Subcutaneous abdominal adipose tissue (tissue), 5 donors: ENCODE measurements at regions not wholly inside any gene's neighbourhood (a gene's known extent, or its start where the extent isn't known, plus 50 kb on each side); places are given as distances from the start of the nearest gene placed in this dataset.

Experiments used
- H3K27ac ChIP-seq: one replicate; pipeline ENCODE4 v1.7.0; 2013; ENCODE audit warnings: low read depth, mild to moderate bottlenecking, inconsistent platforms, low read length, moderate library complexity
- H3K27me3 ChIP-seq, 5 donors: one replicate each; pipeline ENCODE4 v1.7.0; 2013; ENCODE audit warnings: low read length in 5 of 5, inconsistent platforms in 1 of 5; ENCODE audit not compliant: control insufficient read depth in 5 of 5, insufficient read depth in 4 of 5
- H3K36me3 ChIP-seq, 5 donors: one replicate each; pipeline ENCODE4 v1.7.0; 2013; ENCODE audit warnings: low read length in 5 of 5; ENCODE audit not compliant: control insufficient read depth in 5 of 5, insufficient read depth in 5 of 5
- H3K4me1 ChIP-seq, 5 donors: one replicate each; pipeline ENCODE4 v1.7.0; 2013; ENCODE audit warnings: low read length in 5 of 5, mild to moderate bottlenecking in 3 of 5, moderate library complexity in 1 of 5; ENCODE audit not compliant: control insufficient read depth in 5 of 5, insufficient read depth in 5 of 5
- H3K4me3 ChIP-seq, 5 donors: one replicate each; pipeline ENCODE4 v1.7.0; 2013; ENCODE audit warnings: low read length in 5 of 5, low read depth in 1 of 5
- H3K9ac ChIP-seq, 5 donors: one replicate each; pipeline ENCODE4 v1.7.0; 2013; ENCODE audit warnings: low read length in 5 of 5, mild to moderate bottlenecking in 4 of 5, moderate library complexity in 3 of 5
- H3K9me3 ChIP-seq, 5 donors: one replicate each; pipeline ENCODE4 v1.7.0; 2013; ENCODE audit warnings: low read length in 5 of 5; ENCODE audit not compliant: control insufficient read depth in 5 of 5
- donor health status: healthy.
- donor health status: healthy.
- donor health status: healthy.
- donor health status: healthy.
- donor health status: healthy.

DNA sequence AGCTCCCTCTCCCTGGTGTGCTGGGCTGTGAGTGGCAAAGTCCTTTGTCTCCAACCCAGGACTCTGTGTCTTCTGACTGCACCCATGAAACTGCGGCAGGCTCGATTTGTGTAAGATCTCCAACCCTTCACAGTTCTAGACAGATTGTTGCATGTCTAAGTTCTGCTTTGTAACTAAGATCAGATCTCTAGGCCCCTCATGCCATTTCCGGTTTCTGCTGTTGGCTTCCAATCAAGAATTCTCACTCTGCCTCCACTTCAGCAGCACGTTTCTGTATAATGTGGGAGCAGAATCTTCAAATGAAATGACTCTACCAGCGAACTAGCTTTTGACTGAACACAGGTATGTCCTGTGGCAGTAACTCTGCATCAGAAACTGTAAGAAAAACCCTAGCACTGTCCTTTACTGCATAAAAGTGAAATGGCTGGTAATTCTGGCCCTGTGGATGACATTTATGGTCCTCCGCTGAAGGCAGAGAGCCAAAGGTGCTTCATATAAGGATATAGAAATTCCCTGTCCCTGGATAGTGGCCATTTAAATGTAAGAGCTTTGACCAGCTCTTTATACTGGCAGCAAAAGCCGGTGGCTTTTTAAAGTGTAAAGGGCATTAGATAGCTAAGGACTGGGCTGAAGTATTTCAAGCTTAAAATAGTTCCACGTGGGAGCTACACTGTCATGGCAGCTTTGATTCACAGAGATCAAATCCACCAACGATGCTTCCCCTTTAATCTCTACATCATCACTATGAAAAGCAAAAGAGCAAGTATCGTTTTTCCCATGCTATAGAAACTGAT, 319.0 kb upstream of the CDH6 start:
- H3K4me1 ChIP-seq = no peaks in the 10 kb centered on the region
- no peak overlapping the region for H3K4me3 ChIP-seq
- H3K9ac ChIP-seq = no peak overlapping the region
- no peaks in the 10 kb centered on the region for H3K36me3 ChIP-seq
- no peaks in the 10 kb centered on the region for H3K27me3 ChIP-seq
- no peaks in the 10 kb centered on the region for H3K9me3 ChIP-seq
- H3K27ac ChIP-seq = no peak overlapping the region

DNA sequence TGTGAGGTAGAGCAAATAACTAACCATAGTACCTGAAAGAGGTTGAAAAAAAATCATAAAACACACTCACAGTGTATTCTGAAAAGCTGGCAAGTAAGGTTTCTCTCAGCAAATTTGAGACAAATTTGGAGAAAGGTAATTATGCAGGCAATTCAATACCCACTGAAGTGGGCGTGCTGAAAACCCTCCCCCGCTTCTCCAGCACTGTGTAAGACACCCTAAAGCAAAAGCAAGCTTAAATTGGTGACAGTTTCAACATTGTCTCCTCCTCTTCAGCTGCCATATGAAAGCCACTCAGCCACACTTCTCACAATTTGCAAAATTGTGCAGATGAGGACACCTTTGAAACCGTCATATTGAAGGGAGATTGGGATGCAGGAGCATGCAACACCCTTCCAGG, 322.3 kb upstream of the CDH6 start:
- H3K27me3 ChIP-seq = no peaks in the 10 kb centered on the region
- no peak overlapping the region for H3K9ac ChIP-seq
- H3K27ac ChIP-seq = no peak overlapping the region
- no peaks in the 10 kb centered on the region for H3K36me3 ChIP-seq
- no peak overlapping the region for H3K4me3 ChIP-seq
- no peaks in the 10 kb centered on the region for H3K4me1 ChIP-seq
- H3K9me3 ChIP-seq = no peaks in the 10 kb centered on the region

GRCh38 chr5:30867711-30868110, 325.8 kb upstream of the CDH6 start:
- H3K9ac ChIP-seq = no peak overlapping the region
- no peak overlapping the region for H3K27ac ChIP-seq
- H3K4me3 ChIP-seq = no peak overlapping the region
- no peaks in the 10 kb centered on the region for H3K9me3 ChIP-seq
- H3K27me3 ChIP-seq = no peaks in the 10 kb centered on the region
- no peaks in the 10 kb centered on the region for H3K36me3 ChIP-seq
- H3K4me1 ChIP-seq = no peaks in the 10 kb centered on the region

GRCh38 chr5:30866142-30866541, 327.3 kb upstream of the CDH6 start:
- H3K4me3 ChIP-seq = no peak overlapping the region
- H3K36me3 ChIP-seq = no peaks in the 10 kb centered on the region
- H3K4me1 ChIP-seq = no peaks in the 10 kb centered on the region
- no peak overlapping the region for H3K9ac ChIP-seq
- no peak overlapping the region for H3K27ac ChIP-seq
- H3K9me3 ChIP-seq = no peaks in the 10 kb centered on the region
- H3K27me3 ChIP-seq = no peaks in the 10 kb centered on the region

DNA sequence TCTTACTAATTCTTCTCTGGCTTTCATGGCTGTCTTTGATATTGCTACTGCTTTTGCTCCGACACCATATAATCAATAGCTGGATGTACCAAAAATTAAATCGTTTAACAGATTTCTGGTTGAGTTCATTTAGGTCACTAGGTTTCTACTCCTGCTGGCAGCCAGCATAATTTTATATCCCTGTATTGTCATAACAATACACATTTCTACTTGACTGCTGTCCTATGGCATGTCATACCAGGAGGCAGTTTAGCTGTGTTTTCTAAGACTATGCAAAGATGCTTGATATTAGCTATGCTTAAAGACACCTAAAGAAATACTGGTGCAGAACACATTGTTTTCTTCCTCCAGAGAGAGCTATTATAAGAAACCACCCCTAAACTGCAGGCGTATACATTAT, 337.2 kb upstream of the CDH6 start:
- Histone ChIP-seq H3K27me3 (no peaks in the 10 kb centered on the region), H3K4me3 (no peak overlapping the region), H3K36me3 (no peaks in the 10 kb centered on the region), H3K9me3 (no peaks in the 10 kb centered on the region), H3K9ac (no peak overlapping the region), H3K27ac (no peak overlapping the region), H3K4me1 (no peaks in the 10 kb centered on the region)

- H3K27me3 ChIP-seq = no peaks in the 10 kb centered on the region
- H3K27ac ChIP-seq = no peak overlapping the region
- no peak overlapping the region for H3K4me3 ChIP-seq
- H3K4me1 ChIP-seq = no peaks in the 10 kb centered on the region
- H3K9me3 ChIP-seq = no peaks in the 10 kb centered on the region
- H3K9ac ChIP-seq = no peak overlapping the region
- H3K36me3 ChIP-seq = no peaks in the 10 kb centered on the region
These were observed 340.3 kb upstream of the CDH6 start for GRCh38 chr5:30853158-30853557.

GRCh38 chr5:30850866-30851265, 342.6 kb upstream of the CDH6 start:
- Histone ChIP-seq H3K4me1 (no peaks in the 10 kb centered on the region), H3K27me3 (no peaks in the 10 kb centered on the region), H3K27ac (no peak overlapping the region), H3K9ac (no peak overlapping the region), H3K4me3 (no peak overlapping the region), H3K9me3 (no peaks in the 10 kb centered on the region), H3K36me3 (no peaks in the 10 kb centered on the region)

GRCh38 chr5:30849931-30850710, 343.4 kb upstream of the CDH6 start:
- no peaks in the 10 kb centered on the region for H3K4me1 ChIP-seq
- no peaks in the 10 kb centered on the region for H3K36me3 ChIP-seq
- H3K27me3 ChIP-seq = no peaks in the 10 kb centered on the region
- H3K9me3 ChIP-seq = no peaks in the 10 kb centered on the region
- H3K9ac ChIP-seq = no peak overlapping the region
- no peak overlapping the region for H3K4me3 ChIP-seq
- H3K27ac ChIP-seq = no peak overlapping the region

DNA sequence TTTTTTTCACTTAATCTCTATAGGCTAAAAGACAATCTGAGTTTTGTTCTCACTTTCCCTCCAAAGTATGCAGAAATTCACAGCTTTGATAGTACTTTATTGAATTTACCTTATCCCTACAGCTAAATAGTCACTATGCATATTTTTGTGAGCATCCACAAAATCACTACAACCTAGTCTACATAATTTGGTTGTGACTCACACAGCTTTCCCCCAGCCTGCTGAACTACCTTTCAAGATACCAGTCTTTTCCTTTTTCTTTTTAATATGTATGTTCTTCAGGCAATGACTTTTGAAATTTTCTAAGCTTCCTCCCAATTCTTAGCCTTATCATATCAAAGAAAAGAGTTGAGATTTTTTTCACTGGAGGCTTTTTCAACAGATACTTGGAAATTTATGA, 347.3 kb upstream of the CDH6 start:
- no peaks in the 10 kb centered on the region for H3K9me3 ChIP-seq
- H3K9ac ChIP-seq = no peak overlapping the region
- no peak overlapping the region for H3K4me3 ChIP-seq
- H3K27me3 ChIP-seq = no peaks in the 10 kb centered on the region
- H3K36me3 ChIP-seq = no peaks in the 10 kb centered on the region
- no peak overlapping the region for H3K27ac ChIP-seq
- H3K4me1 ChIP-seq = no peaks in the 10 kb centered on the region

- Histone ChIP-seq H3K9me3 (no peaks in the 10 kb centered on the region), H3K36me3 (no peaks in the 10 kb centered on the region), H3K4me1 (no peaks in the 10 kb centered on the region), H3K27ac (no peak overlapping the region), H3K9ac (no peak overlapping the region), H3K27me3 (no peaks in the 10 kb centered on the region), H3K4me3 (no peak overlapping the region)
These were observed 348.3 kb upstream of the CDH6 start for GRCh38 chr5:30845194-30845593.
